Thoracic aorta (tissue), 2 donors: ENCODE measurements at regions not wholly inside any gene's neighbourhood (a gene's known extent, or its start where the extent isn't known, plus 50 kb on each side); places are given as distances from the start of the nearest gene placed in this dataset.

ENCODE experiments used
- ATAC-seq: fragments of 150-250 bp; one replicate; pipeline ENCODE4 v1.8.0; 2017; ENCODE audit warnings: low read depth; ENCODE audit not compliant: insufficient number of reproducible peaks, low FRiP score
- DNase-seq: peaks from one replicate; pipeline ENCODE4 v3.0.0-alpha.2; 2020; ENCODE audit warnings: low spot score
- H3K27ac ChIP-seq, 2 donors: fragments of 200-600 bp; sonication (generic); 1 replicate in 1 of 2; 2 replicates in 1 of 2; pipeline ENCODE4 v1.5.1; 2016; ENCODE audit warnings: mild to moderate bottlenecking in 2 of 2, moderate library complexity in 2 of 2
- H3K27me3 ChIP-seq: fragments of 200-600 bp; sonication (generic); replicated peaks from 2 replicates; pipeline ENCODE4 v1.6.0; 2016; ENCODE audit warnings: mild to moderate bottlenecking; ENCODE audit not compliant: insufficient read depth
- H3K36me3 ChIP-seq: fragments of 200-600 bp; sonication (generic); one replicate; pipeline ENCODE4 v1.5.1; 2016
- H3K4me1 ChIP-seq, 2 donors: fragments of 200-600 bp; sonication (generic); 1 replicate in 1 of 2; 2 replicates in 1 of 2; pipeline versions ENCODE4 v1.5.1 to v1.6.0; 2016; ENCODE audit warnings: low read depth in 2 of 2, mild to moderate bottlenecking in 1 of 2; ENCODE audit not compliant: control insufficient read depth in 1 of 2
- H3K4me3 ChIP-seq: fragments of 200-600 bp; sonication (generic); 2 replicates; pipeline ENCODE4 v1.5.1; 2016; ENCODE audit warnings: mild to moderate bottlenecking
- H3K9me3 ChIP-seq: fragments of 200-600 bp; sonication (generic); 2 replicates; pipeline ENCODE4 v1.5.1; 2016
- TF ChIP-seq, protein P1 (sequence below): fragments of 200-600 bp; sonication (generic); IDR thresholded peaks from one replicate; pipeline ENCODE4 v1.5.1; 2019; ENCODE audit warnings: antibody characterized with exemption

GRCh38 chr2:20555954-20556353 is 94.9 kb downstream of the HS1BP3 start:
- H3K9me3 ChIP-seq: no peaks in the 10 kb centered on the region
- no peak overlapping the region for H3K4me3 ChIP-seq
- TF ChIP-seq, protein P1, sequence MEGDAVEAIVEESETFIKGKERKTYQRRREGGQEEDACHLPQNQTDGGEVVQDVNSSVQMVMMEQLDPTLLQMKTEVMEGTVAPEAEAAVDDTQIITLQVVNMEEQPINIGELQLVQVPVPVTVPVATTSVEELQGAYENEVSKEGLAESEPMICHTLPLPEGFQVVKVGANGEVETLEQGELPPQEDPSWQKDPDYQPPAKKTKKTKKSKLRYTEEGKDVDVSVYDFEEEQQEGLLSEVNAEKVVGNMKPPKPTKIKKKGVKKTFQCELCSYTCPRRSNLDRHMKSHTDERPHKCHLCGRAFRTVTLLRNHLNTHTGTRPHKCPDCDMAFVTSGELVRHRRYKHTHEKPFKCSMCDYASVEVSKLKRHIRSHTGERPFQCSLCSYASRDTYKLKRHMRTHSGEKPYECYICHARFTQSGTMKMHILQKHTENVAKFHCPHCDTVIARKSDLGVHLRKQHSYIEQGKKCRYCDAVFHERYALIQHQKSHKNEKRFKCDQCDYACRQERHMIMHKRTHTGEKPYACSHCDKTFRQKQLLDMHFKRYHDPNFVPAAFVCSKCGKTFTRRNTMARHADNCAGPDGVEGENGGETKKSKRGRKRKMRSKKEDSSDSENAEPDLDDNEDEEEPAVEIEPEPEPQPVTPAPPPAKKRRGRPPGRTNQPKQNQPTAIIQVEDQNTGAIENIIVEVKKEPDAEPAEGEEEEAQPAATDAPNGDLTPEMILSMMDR: no peak
- ATAC-seq (no peak), DNase-seq (no peak)
- no peaks in the 10 kb centered on the region for H3K27me3 ChIP-seq
- H3K4me1 ChIP-seq: peaks cover 0 to 9% of the 10 kb centered on the region in 2 donors
- H3K36me3 ChIP-seq: no peaks in the 10 kb centered on the region
- no peak overlapping the region for H3K27ac ChIP-seq

GRCh38 chr2:20556756-20557155 is 94.1 kb downstream of the HS1BP3 start:
- no peak for DNase-seq
- TF ChIP-seq, protein P1: no peak
- H3K27ac ChIP-seq: no peak overlapping the region
- H3K4me1 ChIP-seq: peaks cover 0 to 1% of the 10 kb centered on the region in 2 donors
- ATAC-seq: no peak
- no peaks in the 10 kb centered on the region for H3K36me3 ChIP-seq
- no peaks in the 10 kb centered on the region for H3K27me3 ChIP-seq
- no peaks in the 10 kb centered on the region for H3K9me3 ChIP-seq
- H3K4me3 ChIP-seq: no peak overlapping the region

DNA sequence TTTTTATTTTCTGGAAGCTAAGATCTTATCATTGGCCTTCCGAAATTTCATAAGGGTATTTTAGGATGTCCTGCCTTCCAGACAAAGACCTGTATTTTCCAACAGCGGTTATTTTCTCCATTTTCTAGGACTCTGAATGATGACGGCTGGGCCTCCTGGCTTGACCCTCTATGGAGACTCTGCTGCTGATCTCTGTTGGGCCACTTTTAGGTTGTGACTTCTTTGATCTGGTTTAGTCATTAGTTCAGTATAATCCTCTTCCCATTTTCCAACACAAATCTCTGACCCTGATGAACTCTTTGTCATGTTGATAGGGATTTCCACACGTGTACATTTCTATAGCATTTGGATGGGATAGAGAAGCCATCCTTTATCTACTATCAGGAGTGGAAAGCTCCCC is 93.7 kb downstream of the HS1BP3 start:
- no peak overlapping the region for H3K27ac ChIP-seq
- H3K9me3 ChIP-seq: no peaks in the 10 kb centered on the region
- no peak overlapping the region for H3K4me3 ChIP-seq
- DNase-seq: no peak
- TF ChIP-seq, protein P1: no peak
- no peaks in the 10 kb centered on the region for H3K4me1 ChIP-seq
- ATAC-seq: no peak
- H3K36me3 ChIP-seq: no peaks in the 10 kb centered on the region
- H3K27me3 ChIP-seq: no peaks in the 10 kb centered on the region

DNA sequence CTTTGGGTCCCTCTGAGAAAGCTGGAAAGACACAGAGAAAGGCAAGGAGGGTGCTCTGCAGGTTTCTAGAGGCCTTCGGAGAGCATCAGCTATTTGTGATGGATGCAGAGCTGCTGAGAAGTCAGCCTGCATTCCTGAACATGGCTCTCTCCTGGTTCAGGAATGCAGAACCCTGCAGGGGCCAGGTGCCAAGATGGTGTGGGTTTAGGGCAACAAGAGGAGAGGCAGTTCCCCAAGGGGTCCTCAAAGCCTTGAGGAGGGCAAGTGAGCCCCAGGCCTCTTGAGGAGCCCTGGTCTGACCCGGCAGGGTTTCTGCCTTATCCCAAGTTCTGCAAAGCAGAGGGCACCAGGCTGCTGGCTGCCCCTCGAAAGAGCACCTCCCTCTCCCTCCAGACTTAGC is 93.3 kb downstream of the HS1BP3 start:
- no peak overlapping the region for H3K4me3 ChIP-seq
- no peak overlapping the region for H3K27ac ChIP-seq
- H3K4me1 ChIP-seq: no peaks in the 10 kb centered on the region
- ATAC-seq (no peak), DNase-seq (no peak)
- TF ChIP-seq, protein P1: no peak
- no peaks in the 10 kb centered on the region for H3K9me3 ChIP-seq
- no peaks in the 10 kb centered on the region for H3K36me3 ChIP-seq
- H3K27me3 ChIP-seq: no peaks in the 10 kb centered on the region

DNA sequence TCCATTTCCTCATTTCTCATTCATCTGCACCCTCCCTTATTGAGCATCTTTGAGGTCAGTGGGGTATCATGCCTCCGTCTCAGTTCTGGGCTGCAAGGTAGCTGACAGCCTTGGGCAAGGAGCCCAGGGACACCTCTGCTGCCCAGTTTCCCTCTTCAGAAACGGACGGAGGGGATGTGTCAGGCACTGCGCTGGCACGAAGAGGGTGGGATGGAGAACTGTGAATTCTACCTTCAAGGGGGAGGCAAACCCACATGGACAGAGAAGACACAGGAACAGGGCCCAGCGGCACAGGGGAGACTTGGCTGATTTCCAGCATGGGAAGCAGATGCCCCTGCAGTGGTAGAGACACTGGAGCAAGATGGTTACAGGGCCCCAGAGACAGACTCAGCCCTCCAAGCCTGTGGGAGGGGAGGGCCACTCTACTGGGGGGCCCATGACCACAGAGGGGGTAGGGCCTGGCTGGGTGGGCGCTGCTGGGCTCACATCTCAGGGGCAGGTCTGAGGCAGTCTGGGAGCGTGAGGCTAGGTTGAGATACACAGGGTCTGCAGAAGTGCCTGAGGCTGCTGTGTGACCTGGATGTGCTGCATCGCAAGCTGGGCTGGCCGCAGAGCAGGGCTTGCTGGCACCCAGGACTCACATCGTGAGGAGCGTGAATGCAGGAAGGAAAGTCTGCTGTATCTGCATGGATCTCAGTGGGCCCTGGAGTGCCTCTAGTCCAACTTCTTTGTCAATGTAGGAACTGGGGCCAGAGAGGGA is 92.3 kb downstream of the HS1BP3 start:
- TF ChIP-seq, protein P1: no peak
- DNase-seq (no peak), ATAC-seq (no peak)
- H3K27ac ChIP-seq: no peak overlapping the region
- H3K4me1 ChIP-seq: no peaks in the 10 kb centered on the region
- H3K36me3 ChIP-seq: no peaks in the 10 kb centered on the region
- no peaks in the 10 kb centered on the region for H3K27me3 ChIP-seq
- H3K4me3 ChIP-seq: no peak overlapping the region
- H3K9me3 ChIP-seq: no peaks in the 10 kb centered on the region
